GM12878 (cell line): ENCODE measurements at regions not wholly inside any gene's neighbourhood (a gene's known extent, or its start where the extent isn't known, plus 50 kb on each side); places are given as distances from the start of the nearest gene placed in this dataset.

Experiments used
- ATAC-seq: fragments of 200-7000 bp; cut with Tn5 transposase; 3 replicates; pipeline ENCODE4 v1.9.1; 2020; ENCODE audit warnings: mild to moderate bottlenecking, moderate library complexity
- BruUV-seq: library from RNA; stranded (reverse); fragments of 400-500 nt; replicated peaks from 2 replicates; lab custom pipeline; 2021; lab: Mats Ljungman, UMichigan
- CTCF ChIA-PET: fragments of 300-600 bp; sonication (Branson Sonifier 250); formaldehyde crosslinking; extraction: SDS; loops from one replicate; lab custom pipeline; 2021; ENCODE audit warnings: inconsistent platforms; lab: Yijun Ruan, JAX
- POLR2A ChIA-PET: fragments of 350-600 bp; formaldehyde crosslinking; extraction: SDS; loops from one replicate; lab custom pipeline; 2021; ENCODE audit warnings: inconsistent platforms; lab: Charles Lee
- RAD21 ChIA-PET: fragments of 300-600 bp; sonication (Branson Sonifier 250); formaldehyde crosslinking; loops from one replicate; lab custom pipeline; 2023; ENCODE audit warnings: antibody characterized with exemption; ENCODE audit not compliant: unreplicated experiment; lab: Charles Lee
- SMC1A ChIA-PET: fragments of 300-600 bp; sonication (Branson Sonifier 250); formaldehyde crosslinking; loops from one replicate; lab custom pipeline; 2023; ENCODE audit not compliant: unreplicated experiment, uncharacterized antibody; lab: Charles Lee
- DNase-seq: peaks from one replicate; pipeline ENCODE4 v3.0.0-alpha.2; 2011; ENCODE audit warnings: low read depth, low spot score
- FAIRE-seq: peaks from 3 replicates; lab custom pipeline; 2011; peaks lifted over from hg19 to GRCh38; lab: Jason Lieb, UNC
- H2AFZ ChIP-seq: 2 replicates; pipeline ENCODE4 v1.6.0; 2011; ENCODE audit warnings: low read depth, low read length, control low read depth; ENCODE audit not compliant: control insufficient read depth
- H3K27ac ChIP-seq: 2 replicates; pipeline ENCODE4 v1.5.1; 2011; ENCODE audit warnings: control low read depth; ENCODE audit not compliant: control insufficient read depth, insufficient read depth
- H3K27me3 ChIP-seq, 2 experiments: replicated peaks in 1 of 2; 2 replicates each; pipeline versions ENCODE4 v1.6.0 to v1.6.1; 2011; ENCODE audit warnings: low read length in 1 of 2; ENCODE audit not compliant: control insufficient read depth in 2 of 2, insufficient read depth in 2 of 2
- H3K36me3 ChIP-seq, 2 experiments: 2 replicates each; pipeline ENCODE4 v1.5.1; 2011; ENCODE audit warnings: low read length in 1 of 2; ENCODE audit not compliant: control insufficient read depth in 2 of 2, insufficient read depth in 2 of 2
- H3K4me1 ChIP-seq: 2 replicates; pipeline ENCODE4 v1.6.1; 2011; ENCODE audit warnings: mild to moderate bottlenecking, low read length, moderate library complexity, mixed read lengths; ENCODE audit not compliant: control insufficient read depth, insufficient read depth
- H3K4me2 ChIP-seq: 2 replicates; pipeline ENCODE4 v1.6.0; 2011; ENCODE audit warnings: control low read depth; ENCODE audit not compliant: control insufficient read depth, insufficient read depth
- H3K4me3 ChIP-seq: fragments of 200-600 bp; sonication (generic); 2 replicates; pipeline ENCODE4 v1.5.1; 2016
- H3K79me2 ChIP-seq: 2 replicates; pipeline ENCODE4 v1.6.0; 2011; ENCODE audit warnings: low read length; ENCODE audit not compliant: control insufficient read depth, insufficient read depth
- H3K9ac ChIP-seq: 2 replicates; pipeline ENCODE4 v1.8.0; 2011; ENCODE audit warnings: low read length, control low read depth, mixed read lengths; ENCODE audit not compliant: control insufficient read depth, insufficient read depth
- H3K9me3 ChIP-seq: replicated peaks from 3 replicates; pipeline ENCODE4 v1.5.1; 2011; ENCODE audit warnings: mild to moderate bottlenecking, low read length; ENCODE audit not compliant: control insufficient read depth, insufficient read depth
- H4K20me1 ChIP-seq: 2 replicates; pipeline ENCODE4 v1.6.0; 2011; ENCODE audit not compliant: control insufficient read depth, insufficient read depth
- BACH1 ChIP-seq: fragments of 450-650 bp; IDR thresholded peaks from 2 replicates; pipeline ENCODE4 v1.6.1; 2017; ENCODE audit warnings: mild to moderate bottlenecking, borderline replicate concordance
- CHD4 ChIP-seq: fragments of 200-600 bp; sonication (generic); IDR thresholded peaks from 2 replicates; pipeline ENCODE4 v1.6.1; 2016; ENCODE audit warnings: mild to moderate bottlenecking
- CREM ChIP-seq: IDR thresholded peaks from 2 replicates; pipeline ENCODE4 v1.6.1; 2014; ENCODE audit warnings: antibody characterized with exemption, low read depth
- EGR1 ChIP-seq, 2 experiments: IDR thresholded peaks; 1 replicate in 1 of 2; 2 replicates in 1 of 2; pipeline ENCODE4 v1.6.1; 2011 to 2012; ENCODE audit warnings: low read depth in 2 of 2, low read length in 2 of 2, borderline replicate concordance in 1 of 2, mild to moderate bottlenecking in 1 of 2, moderate library complexity in 1 of 2
- SMAD5 ChIP-seq: IDR thresholded peaks from 2 replicates; pipeline ENCODE4 v1.6.1; 2016; ENCODE audit warnings: antibody characterized with exemption, low read depth
- SRF ChIP-seq, 2 experiments: IDR thresholded peaks; 2 replicates each; pipeline ENCODE4 v1.6.1; 2011; ENCODE audit warnings: low read depth in 2 of 2, low read length in 2 of 2, mild to moderate bottlenecking in 1 of 2, moderate library complexity in 1 of 2
- TAF1 ChIP-seq: IDR thresholded peaks from 2 replicates; pipeline ENCODE4 v1.6.1; 2011; ENCODE audit warnings: mild to moderate bottlenecking, low read depth, low read length, borderline replicate concordance
- WGBS: methylation state at CpG from one replicate; pipeline ENCODE4 v1.1.6; 2016; ENCODE audit warnings: low lambda C conversion rate; ENCODE audit not compliant: insufficient replicate concordance, insufficient coverage; ENCODE audit errors: missing lambda C conversion rate; 5-methylcytosine and 5-hydroxymethylcytosine counted together
- in situ Hi-C: fragments of 300-500 bp; cut with MboI; formaldehyde crosslinking; loops from 9 replicates; pipeline ENCODE4 v1.14.3; 2018; ENCODE audit warnings: mixed read lengths
- intact Hi-C: fragments of 100-400 bp; cut with micrococcal nuclease; formaldehyde crosslinking; loops from one replicate; pipeline ENCODE4 v1.14.2; 2022; ENCODE audit not compliant: unreplicated experiment
- TF ChIP-seq, protein P1 (sequence below): fragments of 450-650 bp; IDR thresholded peaks from 2 replicates; pipeline ENCODE4 v1.6.1; 2017; ENCODE audit warnings: antibody characterized with exemption, mild to moderate bottlenecking, moderate library complexity
- TF ChIP-seq, protein P2 (sequence below): fragments of 450-650 bp; formaldehyde crosslinking; IDR thresholded peaks from 2 replicates; pipeline ENCODE4 v1.4.0; 2020; ENCODE audit warnings: mild to moderate bottlenecking, moderate library complexity

DNA sequence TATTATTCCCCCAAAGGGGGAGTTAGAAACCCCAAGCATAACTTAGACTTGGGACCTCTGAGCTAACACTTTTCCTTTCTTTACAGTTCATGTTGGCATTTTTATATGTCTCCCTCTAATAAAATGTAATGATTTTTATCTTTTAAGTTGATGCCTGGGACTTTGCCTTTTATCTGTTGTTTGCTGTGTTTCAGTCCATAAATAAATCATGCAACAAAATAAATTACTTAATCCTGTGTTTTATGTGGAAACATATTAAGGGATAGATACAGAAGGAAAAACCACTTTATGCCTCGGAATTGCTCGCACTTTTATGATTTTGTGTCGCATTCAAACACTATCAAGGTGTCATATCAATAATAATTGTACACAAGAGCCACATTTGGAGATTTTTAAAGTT, 93.7 kb upstream of the TBC1D5 start (continued):
- TF ChIP-seq, protein P1, sequence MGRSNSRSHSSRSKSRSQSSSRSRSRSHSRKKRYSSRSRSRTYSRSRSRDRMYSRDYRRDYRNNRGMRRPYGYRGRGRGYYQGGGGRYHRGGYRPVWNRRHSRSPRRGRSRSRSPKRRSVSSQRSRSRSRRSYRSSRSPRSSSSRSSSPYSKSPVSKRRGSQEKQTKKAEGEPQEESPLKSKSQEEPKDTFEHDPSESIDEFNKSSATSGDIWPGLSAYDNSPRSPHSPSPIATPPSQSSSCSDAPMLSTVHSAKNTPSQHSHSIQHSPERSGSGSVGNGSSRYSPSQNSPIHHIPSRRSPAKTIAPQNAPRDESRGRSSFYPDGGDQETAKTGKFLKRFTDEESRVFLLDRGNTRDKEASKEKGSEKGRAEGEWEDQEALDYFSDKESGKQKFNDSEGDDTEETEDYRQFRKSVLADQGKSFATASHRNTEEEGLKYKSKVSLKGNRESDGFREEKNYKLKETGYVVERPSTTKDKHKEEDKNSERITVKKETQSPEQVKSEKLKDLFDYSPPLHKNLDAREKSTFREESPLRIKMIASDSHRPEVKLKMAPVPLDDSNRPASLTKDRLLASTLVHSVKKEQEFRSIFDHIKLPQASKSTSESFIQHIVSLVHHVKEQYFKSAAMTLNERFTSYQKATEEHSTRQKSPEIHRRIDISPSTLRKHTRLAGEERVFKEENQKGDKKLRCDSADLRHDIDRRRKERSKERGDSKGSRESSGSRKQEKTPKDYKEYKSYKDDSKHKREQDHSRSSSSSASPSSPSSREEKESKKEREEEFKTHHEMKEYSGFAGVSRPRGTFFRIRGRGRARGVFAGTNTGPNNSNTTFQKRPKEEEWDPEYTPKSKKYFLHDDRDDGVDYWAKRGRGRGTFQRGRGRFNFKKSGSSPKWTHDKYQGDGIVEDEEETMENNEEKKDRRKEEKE, result no peak
- TF ChIP-seq SRF (IDR thresholded peaks at IDR 0.05; ENCODE audit: low read depth in 2 of 2, low read length in 2 of 2) (no peak), TAF1 (no peak), BACH1 (no peak)
- TF ChIP-seq, all 136 proteins: peak for 0

DNA sequence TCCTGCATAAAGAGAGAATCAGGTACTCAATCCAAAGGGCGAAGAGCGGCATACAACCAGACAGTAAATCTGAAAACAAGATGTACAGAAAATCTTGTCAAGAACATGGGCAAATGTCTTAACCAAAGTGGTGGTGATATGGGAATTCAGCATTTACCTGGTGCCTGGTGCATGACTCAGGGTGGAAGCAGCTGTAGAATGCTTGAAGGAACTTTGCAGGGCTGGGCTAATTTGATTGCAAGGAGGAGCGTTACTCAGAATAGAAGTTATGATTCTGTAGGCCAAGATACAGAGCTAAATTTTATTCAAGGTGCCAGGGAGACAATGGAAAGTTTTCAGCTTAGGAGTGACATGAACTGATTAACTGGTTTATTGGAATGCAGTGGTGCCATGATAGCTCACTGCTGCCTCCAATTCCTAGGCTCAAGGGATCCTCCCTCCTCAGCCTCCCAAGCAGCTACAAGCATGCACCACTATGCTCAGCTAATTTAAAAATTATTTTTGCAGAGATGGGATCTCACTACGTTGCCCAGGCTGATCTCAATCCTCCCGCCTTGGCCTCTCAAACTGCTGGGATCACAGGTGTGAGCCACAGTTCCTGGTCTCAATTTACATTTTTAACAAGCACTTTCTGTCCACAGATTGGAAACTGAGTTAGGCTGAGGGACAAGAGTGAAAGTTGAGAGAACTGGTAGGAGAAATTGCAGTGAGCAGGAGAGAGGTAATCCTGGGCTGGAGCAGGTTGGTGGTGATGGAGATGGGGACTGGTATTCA, 91.5 kb upstream of the TBC1D5 start:
- in situ Hi-C loops, result loop anchor here (10.0 to 25.0 kb wide), 2 partner anchors 569 to 1222 kb away; partner anchors contain the start of gene DAZL
- SMC1A ChIA-PET, result interaction anchor here (1.4 kb wide), 1 partner anchor 268 kb away, joined by 3 read pairs; no protein-coding TSS in a partner anchor

More for the DNA sequence above, 91.5 kb upstream of the TBC1D5 start:
- ATAC-seq (no peak), FAIRE-seq (no peak), DNase-seq (no peak)
- no peak overlapping the region for H3K27ac ChIP-seq
- no peaks in the 10 kb centered on the region for H4K20me1 ChIP-seq
- no peaks in the 10 kb centered on the region for H3K36me3 ChIP-seq
- TF ChIP-seq CREM (no peak), CHD4 (no peak), SMAD5 (no peak), EGR1 (IDR thresholded peaks at IDR 0.05; ENCODE audit: borderline replicate concordance in 1 of 2, low read depth in 2 of 2, low read length in 2 of 2) (no peak)
- TF ChIP-seq, protein P2, sequence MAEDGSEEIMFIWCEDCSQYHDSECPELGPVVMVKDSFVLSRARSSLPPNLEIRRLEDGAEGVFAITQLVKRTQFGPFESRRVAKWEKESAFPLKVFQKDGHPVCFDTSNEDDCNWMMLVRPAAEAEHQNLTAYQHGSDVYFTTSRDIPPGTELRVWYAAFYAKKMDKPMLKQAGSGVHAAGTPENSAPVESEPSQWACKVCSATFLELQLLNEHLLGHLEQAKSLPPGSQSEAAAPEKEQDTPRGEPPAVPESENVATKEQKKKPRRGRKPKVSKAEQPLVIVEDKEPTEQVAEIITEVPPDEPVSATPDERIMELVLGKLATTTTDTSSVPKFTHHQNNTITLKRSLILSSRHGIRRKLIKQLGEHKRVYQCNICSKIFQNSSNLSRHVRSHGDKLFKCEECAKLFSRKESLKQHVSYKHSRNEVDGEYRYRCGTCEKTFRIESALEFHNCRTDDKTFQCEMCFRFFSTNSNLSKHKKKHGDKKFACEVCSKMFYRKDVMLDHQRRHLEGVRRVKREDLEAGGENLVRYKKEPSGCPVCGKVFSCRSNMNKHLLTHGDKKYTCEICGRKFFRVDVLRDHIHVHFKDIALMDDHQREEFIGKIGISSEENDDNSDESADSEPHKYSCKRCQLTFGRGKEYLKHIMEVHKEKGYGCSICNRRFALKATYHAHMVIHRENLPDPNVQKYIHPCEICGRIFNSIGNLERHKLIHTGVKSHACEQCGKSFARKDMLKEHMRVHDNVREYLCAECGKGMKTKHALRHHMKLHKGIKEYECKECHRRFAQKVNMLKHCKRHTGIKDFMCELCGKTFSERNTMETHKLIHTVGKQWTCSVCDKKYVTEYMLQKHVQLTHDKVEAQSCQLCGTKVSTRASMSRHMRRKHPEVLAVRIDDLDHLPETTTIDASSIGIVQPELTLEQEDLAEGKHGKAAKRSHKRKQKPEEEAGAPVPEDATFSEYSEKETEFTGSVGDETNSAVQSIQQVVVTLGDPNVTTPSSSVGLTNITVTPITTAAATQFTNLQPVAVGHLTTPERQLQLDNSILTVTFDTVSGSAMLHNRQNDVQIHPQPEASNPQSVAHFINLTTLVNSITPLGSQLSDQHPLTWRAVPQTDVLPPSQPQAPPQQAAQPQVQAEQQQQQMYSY (CRISPR knock-in tag), result no peak
- ChIA-PET RAD21 (interaction anchor here (0.8 kb wide), 1 partner anchor 189 kb away, joined by 4 read pairs; no protein-coding TSS in a partner anchor), POLR2A (no interaction called here), CTCF (interaction anchor here (1.4 to 5.1 kb wide), 3 partner anchors 8 to 403 kb away, joined by 3 to 39 read pairs (median 6); no protein-coding TSS in a partner anchor)
- no peak overlapping the region for H3K4me2 ChIP-seq
- BruUV-seq, result no TSS peak
- H3K9me3 ChIP-seq, result no peaks in the 10 kb centered on the region
- H3K4me1 ChIP-seq, result no peaks in the 10 kb centered on the region
- no peak overlapping the region for H3K9ac ChIP-seq
- H3K79me2 ChIP-seq, result no peaks in the 10 kb centered on the region
- no peaks in the 10 kb centered on the region for H3K27me3 ChIP-seq
- H2AFZ ChIP-seq, result no peak overlapping the region
- intact Hi-C loops, result no loop called here
- WGBS, result 66% methylated on average over 5 of the region's 5 CpGs
- no peak overlapping the region for H3K4me3 ChIP-seq
